Type B pancreatic cell (in vitro differentiated cells): ENCODE measurements at regions not wholly inside any gene's neighbourhood (a gene's known extent, or its start where the extent isn't known, plus 50 kb on each side); places are given as distances from the start of the nearest gene placed in this dataset.

ENCODE experiments used
- DNase-seq: peaks from one replicate; pipeline ENCODE4 v3.0.0; 2021; ENCODE audit warnings: mixed read lengths; ENCODE audit not compliant: unreplicated experiment; ENCODE audit errors: extremely low spot score
- H3K27ac Mint-ChIP-seq: 2 replicates; pipeline ENCODE4 v1.8.0; 2021; ENCODE audit warnings: mild to moderate bottlenecking, mixed read lengths
- H3K27me3 Mint-ChIP-seq: 2 replicates; pipeline ENCODE4 v1.8.0; 2021; ENCODE audit warnings: mixed read lengths
- H3K36me3 Mint-ChIP-seq: 2 replicates; pipeline ENCODE4 v1.8.0; 2021; ENCODE audit warnings: mixed read lengths
- H3K4me1 Mint-ChIP-seq: one replicate; pipeline ENCODE4 v1.8.0; 2021; ENCODE audit warnings: mixed read lengths; ENCODE audit not compliant: unreplicated experiment
- H3K4me3 Mint-ChIP-seq: 2 replicates; pipeline ENCODE4 v1.8.0; 2021; ENCODE audit warnings: mild to moderate bottlenecking, mixed read lengths
- H3K9me3 Mint-ChIP-seq: 2 replicates; pipeline ENCODE4 v1.8.0; 2021; ENCODE audit warnings: mixed read lengths
- TF ChIP-seq, protein P1 (sequence below): fragments of 200-600 bp; sonication (generic); conservative IDR thresholded peaks from 2 replicates; pipeline ENCODE4 v1.5.0; 2021; ENCODE audit warnings: antibody characterized with exemption, mild to moderate bottlenecking

DNA sequence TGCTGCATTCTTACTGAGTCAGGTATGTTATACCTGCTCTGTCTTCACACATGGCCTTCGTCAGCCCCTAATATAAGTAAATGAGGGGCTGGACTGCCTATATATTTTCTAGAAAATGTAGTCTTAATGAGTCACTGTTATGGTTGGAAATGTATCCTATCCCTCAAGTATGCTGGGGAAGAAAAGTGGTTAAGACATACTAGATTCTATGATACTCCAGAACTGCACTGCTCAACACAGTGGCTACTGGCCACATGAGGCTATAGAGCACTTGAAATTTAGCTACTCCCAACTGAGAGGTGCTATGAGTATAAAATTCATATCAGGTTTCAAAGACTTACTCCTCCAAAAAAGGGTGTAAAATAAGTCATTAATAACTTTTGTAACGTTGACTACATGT lies 104.3 kb upstream of the STEAP1B start:
- Mint-ChIP-seq H3K27ac (no peak overlapping the region), H3K27me3 (peaks cover 11% of the 10 kb centered on the region), H3K4me3 (no peak overlapping the region), H3K4me1 (no peaks in the 10 kb centered on the region), H3K36me3 (no peaks in the 10 kb centered on the region), H3K9me3 (no peaks in the 10 kb centered on the region)
- no peak for DNase-seq
- TF ChIP-seq, protein P1, sequence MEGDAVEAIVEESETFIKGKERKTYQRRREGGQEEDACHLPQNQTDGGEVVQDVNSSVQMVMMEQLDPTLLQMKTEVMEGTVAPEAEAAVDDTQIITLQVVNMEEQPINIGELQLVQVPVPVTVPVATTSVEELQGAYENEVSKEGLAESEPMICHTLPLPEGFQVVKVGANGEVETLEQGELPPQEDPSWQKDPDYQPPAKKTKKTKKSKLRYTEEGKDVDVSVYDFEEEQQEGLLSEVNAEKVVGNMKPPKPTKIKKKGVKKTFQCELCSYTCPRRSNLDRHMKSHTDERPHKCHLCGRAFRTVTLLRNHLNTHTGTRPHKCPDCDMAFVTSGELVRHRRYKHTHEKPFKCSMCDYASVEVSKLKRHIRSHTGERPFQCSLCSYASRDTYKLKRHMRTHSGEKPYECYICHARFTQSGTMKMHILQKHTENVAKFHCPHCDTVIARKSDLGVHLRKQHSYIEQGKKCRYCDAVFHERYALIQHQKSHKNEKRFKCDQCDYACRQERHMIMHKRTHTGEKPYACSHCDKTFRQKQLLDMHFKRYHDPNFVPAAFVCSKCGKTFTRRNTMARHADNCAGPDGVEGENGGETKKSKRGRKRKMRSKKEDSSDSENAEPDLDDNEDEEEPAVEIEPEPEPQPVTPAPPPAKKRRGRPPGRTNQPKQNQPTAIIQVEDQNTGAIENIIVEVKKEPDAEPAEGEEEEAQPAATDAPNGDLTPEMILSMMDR: no peak

- no peaks in the 10 kb centered on the region for H3K9me3 Mint-ChIP-seq
- H3K27me3 Mint-ChIP-seq: peaks cover 14% of the 10 kb centered on the region
- H3K36me3 Mint-ChIP-seq: no peaks in the 10 kb centered on the region
- H3K27ac Mint-ChIP-seq: no peak overlapping the region
- no peak for DNase-seq
- H3K4me3 Mint-ChIP-seq: no peak overlapping the region
- no peaks in the 10 kb centered on the region for H3K4me1 Mint-ChIP-seq
- TF ChIP-seq, protein P1: no peak
These were observed 102.0 kb upstream of the STEAP1B start for GRCh38 chr7:22601812-22602565.

DNA sequence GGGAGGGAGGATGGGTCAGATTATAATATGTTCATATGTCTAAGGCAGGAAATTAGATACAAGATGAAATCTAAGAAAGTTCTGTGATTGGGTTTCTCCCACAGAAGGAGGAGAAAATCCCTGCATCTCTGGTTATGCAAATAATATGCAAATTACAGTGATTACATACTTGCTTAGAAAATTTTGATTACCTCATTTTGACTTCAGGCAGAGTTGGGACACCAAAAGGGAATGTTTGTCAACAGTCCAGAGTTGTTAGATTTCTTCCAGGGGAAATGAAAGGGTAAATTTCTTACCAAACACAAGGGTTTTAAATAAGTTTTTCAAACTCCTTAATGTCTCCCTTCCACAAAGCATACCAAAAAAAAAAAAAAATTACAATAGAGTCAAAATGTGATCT lies 101.4 kb upstream of the STEAP1B start:
- no peak overlapping the region for H3K27ac Mint-ChIP-seq
- peaks cover 14% of the 10 kb centered on the region for H3K27me3 Mint-ChIP-seq
- no peaks in the 10 kb centered on the region for H3K9me3 Mint-ChIP-seq
- DNase-seq: no peak
- TF ChIP-seq, protein P1: no peak
- H3K4me1 Mint-ChIP-seq: no peaks in the 10 kb centered on the region
- no peak overlapping the region for H3K4me3 Mint-ChIP-seq
- no peaks in the 10 kb centered on the region for H3K36me3 Mint-ChIP-seq

DNA sequence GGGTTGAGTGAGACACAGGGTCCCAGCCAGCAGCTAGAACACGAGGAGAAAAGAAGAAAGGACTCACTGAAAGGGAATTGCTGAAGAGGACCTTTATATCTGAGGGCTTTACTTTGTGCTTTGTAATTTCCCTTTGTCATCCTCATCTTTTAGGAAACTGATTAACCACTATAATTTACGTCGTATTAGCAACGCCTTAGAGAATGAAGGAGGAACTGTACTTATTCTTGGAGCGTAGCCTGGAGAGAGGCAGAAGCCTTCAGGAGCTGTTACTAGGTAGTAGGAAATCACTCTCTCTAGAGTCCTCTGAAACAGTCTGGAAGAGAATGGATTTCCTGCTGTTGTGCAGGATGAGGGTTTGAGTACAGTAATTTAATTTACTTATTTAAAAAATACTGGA lies 101.0 kb upstream of the STEAP1B start:
- H3K36me3 Mint-ChIP-seq: no peaks in the 10 kb centered on the region
- H3K27ac Mint-ChIP-seq: no peak overlapping the region
- H3K27me3 Mint-ChIP-seq: peaks cover 14% of the 10 kb centered on the region
- H3K9me3 Mint-ChIP-seq: no peaks in the 10 kb centered on the region
- no peak overlapping the region for H3K4me3 Mint-ChIP-seq
- no peaks in the 10 kb centered on the region for H3K4me1 Mint-ChIP-seq
- DNase-seq: no peak
- TF ChIP-seq, protein P1: no peak

- no peaks in the 10 kb centered on the region for H3K9me3 Mint-ChIP-seq
- DNase-seq: no peak
- H3K27me3 Mint-ChIP-seq: peaks cover 17% of the 10 kb centered on the region
- H3K4me1 Mint-ChIP-seq: no peaks in the 10 kb centered on the region
- TF ChIP-seq, protein P1: no peak
- no peak overlapping the region for H3K4me3 Mint-ChIP-seq
- H3K27ac Mint-ChIP-seq: no peak overlapping the region
- no peaks in the 10 kb centered on the region for H3K36me3 Mint-ChIP-seq
These were observed 98.4 kb upstream of the STEAP1B start for GRCh38 chr7:22598318-22598920.
